GM10248 (cell line): ENCODE measurements at regions not wholly inside any gene's neighbourhood (a gene's known extent, or its start where the extent isn't known, plus 50 kb on each side); places are given as distances from the start of the nearest gene placed in this dataset.

Experiments
- CTCF ChIA-PET: fragments of 300-600 bp; sonication (Branson Sonifier 250); formaldehyde crosslinking; extraction: SDS; loops from one replicate; lab custom pipeline; 2021; ENCODE audit warnings: antibody characterized with exemption; lab: Yijun Ruan, JAX
- POLR2A ChIA-PET: fragments of 350-650 bp; sonication (Branson Sonifier 250); formaldehyde crosslinking; extraction: SDS; loops from one replicate; lab custom pipeline; 2020; ENCODE audit warnings: antibody characterized with exemption; lab: Yijun Ruan, JAX
- DNase-seq: peaks from one replicate; pipeline ENCODE4 v3.0.0; 2012; ENCODE audit errors: extremely low spot score
- TF ChIP-seq, protein P1 (sequence below): IDR thresholded peaks from 2 replicates; pipeline ENCODE4 v1.5.1; 2012; ENCODE audit warnings: mild to moderate bottlenecking, low read depth; ENCODE audit errors: extremely low read depth, missing control alignments, control extremely low read depth

DNA sequence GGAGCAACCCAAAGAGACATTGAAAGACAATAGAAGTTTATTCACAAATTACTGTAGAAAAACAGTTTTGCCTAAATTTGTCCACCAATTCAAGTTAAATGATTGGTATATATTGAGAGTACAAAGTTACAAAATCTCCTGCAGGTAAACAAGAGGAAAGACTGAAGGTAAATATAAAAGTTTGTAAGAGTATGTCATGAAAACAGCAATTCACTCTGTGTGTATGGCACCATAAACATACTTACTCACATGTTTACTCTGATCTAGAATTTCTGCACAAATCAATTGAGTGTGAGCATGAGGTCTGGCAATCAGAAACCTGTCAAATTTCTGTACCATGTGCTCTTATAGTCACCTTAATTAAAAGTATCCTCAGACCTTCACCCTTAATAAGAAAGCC is 800.9 kb upstream of the MBL2 start:
- DNase-seq: no peak
- TF ChIP-seq, protein P1, sequence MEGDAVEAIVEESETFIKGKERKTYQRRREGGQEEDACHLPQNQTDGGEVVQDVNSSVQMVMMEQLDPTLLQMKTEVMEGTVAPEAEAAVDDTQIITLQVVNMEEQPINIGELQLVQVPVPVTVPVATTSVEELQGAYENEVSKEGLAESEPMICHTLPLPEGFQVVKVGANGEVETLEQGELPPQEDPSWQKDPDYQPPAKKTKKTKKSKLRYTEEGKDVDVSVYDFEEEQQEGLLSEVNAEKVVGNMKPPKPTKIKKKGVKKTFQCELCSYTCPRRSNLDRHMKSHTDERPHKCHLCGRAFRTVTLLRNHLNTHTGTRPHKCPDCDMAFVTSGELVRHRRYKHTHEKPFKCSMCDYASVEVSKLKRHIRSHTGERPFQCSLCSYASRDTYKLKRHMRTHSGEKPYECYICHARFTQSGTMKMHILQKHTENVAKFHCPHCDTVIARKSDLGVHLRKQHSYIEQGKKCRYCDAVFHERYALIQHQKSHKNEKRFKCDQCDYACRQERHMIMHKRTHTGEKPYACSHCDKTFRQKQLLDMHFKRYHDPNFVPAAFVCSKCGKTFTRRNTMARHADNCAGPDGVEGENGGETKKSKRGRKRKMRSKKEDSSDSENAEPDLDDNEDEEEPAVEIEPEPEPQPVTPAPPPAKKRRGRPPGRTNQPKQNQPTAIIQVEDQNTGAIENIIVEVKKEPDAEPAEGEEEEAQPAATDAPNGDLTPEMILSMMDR: no peak
- ChIA-PET CTCF (no interaction called here), POLR2A (no interaction called here)

DNA sequence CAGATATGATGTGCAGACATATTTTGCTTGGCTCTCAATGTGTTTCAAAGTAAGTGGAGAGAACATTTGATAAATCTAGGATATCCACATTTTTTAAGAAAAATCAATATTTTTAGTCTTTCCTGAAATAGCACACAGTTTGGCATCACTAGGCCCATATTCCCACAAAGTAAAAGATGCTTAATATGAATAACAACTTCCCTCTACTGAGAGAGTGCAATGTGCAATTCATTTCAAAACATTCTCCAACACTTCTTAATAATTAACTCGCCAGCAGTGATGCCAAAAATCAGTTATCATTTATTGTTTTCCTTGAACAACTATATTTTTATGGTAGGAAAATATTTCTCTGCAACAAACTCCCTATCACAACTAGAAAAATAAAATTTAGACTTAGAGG is 800.2 kb upstream of the MBL2 start:
- TF ChIP-seq, protein P1: no peak
- DNase-seq: no peak
- CTCF ChIA-PET: no interaction called here

DNA sequence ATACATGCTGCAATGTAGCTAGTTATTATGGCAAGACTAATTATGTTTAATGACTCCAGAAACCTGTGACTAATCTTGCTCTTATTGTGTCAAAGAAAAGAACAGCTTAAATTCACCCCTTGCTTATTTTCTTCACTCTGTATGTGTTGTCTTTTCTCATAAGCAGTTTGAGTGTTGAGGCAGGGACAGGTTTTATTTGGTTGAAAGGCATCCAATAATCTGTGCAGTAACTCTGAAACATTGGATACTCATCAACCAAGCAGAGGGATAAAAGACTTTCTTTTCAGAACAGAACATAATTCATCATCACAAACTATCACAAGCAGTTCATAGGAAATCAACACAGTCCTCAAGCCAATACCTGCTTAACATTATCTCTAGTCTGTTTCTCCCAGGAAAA is 797.6 kb upstream of the MBL2 start:
- POLR2A ChIA-PET: no interaction called here
- DNase-seq: no peak

More for the DNA sequence above, 800.2 kb upstream of the MBL2 start:
- POLR2A ChIA-PET: no interaction called here

DNA sequence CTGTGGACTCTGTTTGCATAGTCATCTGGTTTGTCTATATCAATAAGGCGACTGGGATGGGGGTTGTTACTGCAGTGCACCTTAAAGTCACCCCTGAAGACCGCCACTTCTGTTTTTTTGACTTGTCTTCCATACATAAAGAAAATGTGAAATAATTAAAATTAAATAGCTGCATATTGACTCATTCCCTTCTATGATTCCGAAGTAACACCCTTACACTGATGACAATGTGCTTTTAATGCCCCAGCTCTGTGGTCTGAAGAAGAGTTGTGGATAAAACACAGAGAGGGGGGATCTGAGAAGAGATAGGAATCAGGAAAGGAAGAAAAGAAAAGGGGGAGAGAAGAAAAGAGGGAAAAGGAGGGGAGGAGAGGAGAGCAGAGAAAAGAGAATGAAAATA is 796.9 kb upstream of the MBL2 start:
- ChIA-PET CTCF (interaction anchor here (1.1 to 1.2 kb wide), 2 partner anchors 27 to 47 kb away, joined by 3 read pairs; no protein-coding TSS in a partner anchor), POLR2A (no interaction called here)
- TF ChIP-seq, protein P1: no peak
- no peak for DNase-seq

More for the DNA sequence above, 797.6 kb upstream of the MBL2 start:
- TF ChIP-seq, protein P1: no peak
- CTCF ChIA-PET: interaction anchor here (1.2 to 1.5 kb wide), 2 partner anchors 8 to 26 kb away, joined by 3 read pairs; no protein-coding TSS in a partner anchor

DNA sequence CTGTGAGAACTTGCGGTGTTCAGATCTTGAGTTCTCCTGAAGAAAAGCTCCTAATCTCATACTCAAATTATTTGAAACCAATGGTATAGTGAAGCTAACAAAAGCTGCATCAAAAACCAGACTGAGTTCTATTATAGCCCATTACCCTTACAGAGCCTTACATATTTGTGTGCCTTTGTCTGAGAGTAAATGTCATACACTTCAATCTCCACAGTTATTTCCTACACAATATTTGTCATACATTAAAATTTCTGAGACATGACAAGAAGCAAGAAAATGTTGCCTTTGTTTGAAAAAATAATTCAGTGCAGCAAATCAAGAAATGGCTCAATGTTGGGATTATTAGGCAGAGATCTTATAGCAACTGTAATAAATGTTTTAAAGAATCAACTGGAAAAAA is 776.1 kb upstream of the MBL2 start:
- TF ChIP-seq, protein P1: no peak
- POLR2A ChIA-PET: interaction anchor here (0.6 kb wide), 1 partner anchor 39 kb away, joined by 3 read pairs; no protein-coding TSS in a partner anchor
- DNase-seq: no peak
- CTCF ChIA-PET: no interaction called here

DNA sequence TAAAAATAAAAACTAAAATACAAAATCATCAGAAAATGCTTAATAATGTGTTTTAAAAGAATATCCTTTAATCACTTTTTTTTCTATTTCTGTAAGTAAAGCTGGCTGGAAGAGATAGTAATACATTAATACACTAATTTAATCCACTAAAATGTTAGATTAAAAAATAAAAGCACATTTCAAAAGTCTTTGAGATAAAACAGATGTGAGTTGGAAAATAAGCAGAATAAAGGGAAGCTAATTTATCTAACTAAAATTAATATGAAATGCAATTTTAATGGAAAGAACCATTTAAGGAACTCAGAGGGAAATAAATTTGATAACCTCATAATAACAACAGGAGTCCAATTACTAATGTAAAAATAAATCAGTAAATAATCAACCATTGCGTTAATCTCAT is 774.8 kb upstream of the MBL2 start:
- ChIA-PET CTCF (no interaction called here), POLR2A (no interaction called here)
- TF ChIP-seq, protein P1: no peak
- DNase-seq: no peak

DNA sequence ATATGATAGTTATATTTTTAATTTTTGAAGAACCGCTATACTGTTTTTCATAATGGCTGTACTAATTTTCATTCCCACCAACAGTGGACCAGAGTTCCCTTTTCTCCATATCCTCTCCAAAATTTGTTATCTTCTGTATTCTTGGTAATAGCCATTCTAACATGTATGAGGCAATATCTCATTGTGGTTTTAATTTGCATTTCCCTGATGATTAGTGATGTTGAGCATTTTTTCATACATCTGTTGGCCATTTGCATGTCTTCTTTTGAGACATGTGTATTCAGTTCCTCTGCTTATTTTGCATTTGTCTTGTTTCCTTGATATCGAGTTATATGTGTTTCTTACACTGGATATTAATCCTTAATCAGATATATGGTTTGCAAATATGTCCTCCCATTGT is 770.8 kb upstream of the MBL2 start:
- CTCF ChIA-PET: no interaction called here
- TF ChIP-seq, protein P1: no peak
- POLR2A ChIA-PET: no interaction called here
- no peak for DNase-seq
